ENCODE measurements at regions not wholly inside any gene's neighbourhood (a gene's known extent, or its start where the extent isn't known, plus 50 kb on each side); places are given as distances from the start of the nearest gene placed in this dataset.

DNA sequence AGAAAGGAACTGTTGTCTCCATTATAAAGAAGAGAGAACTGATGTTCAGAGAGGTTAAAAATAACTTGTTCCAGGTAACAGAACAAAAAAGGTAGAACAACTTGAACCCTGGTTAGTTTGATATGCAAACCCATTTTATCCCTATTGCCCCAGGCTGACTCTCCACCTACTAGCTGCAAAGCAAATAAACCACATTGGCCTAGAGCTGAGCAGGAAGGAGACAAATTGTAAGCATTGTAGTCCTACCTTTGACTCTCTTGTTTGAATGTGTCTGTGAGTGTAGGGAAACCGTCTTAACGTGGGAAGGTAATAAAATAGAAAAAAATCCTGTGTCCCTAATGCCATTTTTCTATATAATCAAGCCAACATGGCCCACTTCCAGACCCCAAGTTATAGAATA, 126.4 kb downstream of the CCER1 start:
- TF ChIP-seq POLR2A (IDR thresholded peaks at IDR 0.05), result no peak
- TF ChIP-seq, protein P1, sequence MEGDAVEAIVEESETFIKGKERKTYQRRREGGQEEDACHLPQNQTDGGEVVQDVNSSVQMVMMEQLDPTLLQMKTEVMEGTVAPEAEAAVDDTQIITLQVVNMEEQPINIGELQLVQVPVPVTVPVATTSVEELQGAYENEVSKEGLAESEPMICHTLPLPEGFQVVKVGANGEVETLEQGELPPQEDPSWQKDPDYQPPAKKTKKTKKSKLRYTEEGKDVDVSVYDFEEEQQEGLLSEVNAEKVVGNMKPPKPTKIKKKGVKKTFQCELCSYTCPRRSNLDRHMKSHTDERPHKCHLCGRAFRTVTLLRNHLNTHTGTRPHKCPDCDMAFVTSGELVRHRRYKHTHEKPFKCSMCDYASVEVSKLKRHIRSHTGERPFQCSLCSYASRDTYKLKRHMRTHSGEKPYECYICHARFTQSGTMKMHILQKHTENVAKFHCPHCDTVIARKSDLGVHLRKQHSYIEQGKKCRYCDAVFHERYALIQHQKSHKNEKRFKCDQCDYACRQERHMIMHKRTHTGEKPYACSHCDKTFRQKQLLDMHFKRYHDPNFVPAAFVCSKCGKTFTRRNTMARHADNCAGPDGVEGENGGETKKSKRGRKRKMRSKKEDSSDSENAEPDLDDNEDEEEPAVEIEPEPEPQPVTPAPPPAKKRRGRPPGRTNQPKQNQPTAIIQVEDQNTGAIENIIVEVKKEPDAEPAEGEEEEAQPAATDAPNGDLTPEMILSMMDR (IDR thresholded peaks at IDR 0.05), result no peak
- DNase-seq (ENCODE audit: low spot score in 2 of 2), result no peak
- H3K4me3 ChIP-seq (ENCODE audit: low read depth, poor library complexity, severe bottlenecking), result no peak overlapping the region
- intact Hi-C loops (cut with DNase I; ENCODE audit: low total_unique reads), result no loop called here
- WGBS, 2 donors, result 26 to 32% methylated on average over 2 of the region's 2 CpGs

DNA sequence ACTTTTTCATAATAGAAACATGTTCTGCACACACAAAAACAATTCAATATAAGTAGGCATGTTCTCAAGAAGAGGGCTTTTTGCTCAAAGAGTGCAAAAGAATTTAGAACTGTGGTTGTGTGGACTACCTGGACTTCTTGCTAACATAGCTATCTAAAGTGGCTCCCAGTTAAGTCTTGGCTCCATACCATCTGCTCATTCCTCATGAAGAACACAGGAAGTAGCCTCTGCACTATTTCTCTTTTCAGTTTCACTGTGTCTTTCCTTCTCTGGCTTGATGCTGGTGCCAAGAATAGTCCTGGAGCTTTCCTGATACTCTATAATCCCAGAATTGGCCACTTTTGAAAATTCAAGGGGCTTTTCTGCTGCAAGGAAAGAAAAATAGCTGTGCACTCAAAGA, 127.4 kb downstream of the CCER1 start:
- no peak for DNase-seq (ENCODE audit: low spot score in 2 of 2)
- TF ChIP-seq, protein P1 (IDR thresholded peaks at IDR 0.05), result no peak
- TF ChIP-seq POLR2A (IDR thresholded peaks at IDR 0.05), result no peak
- no peak overlapping the region for H3K4me3 ChIP-seq (ENCODE audit: low read depth, poor library complexity, severe bottlenecking)
- intact Hi-C loops (cut with DNase I; ENCODE audit: low total_unique reads), result no loop called here

DNA sequence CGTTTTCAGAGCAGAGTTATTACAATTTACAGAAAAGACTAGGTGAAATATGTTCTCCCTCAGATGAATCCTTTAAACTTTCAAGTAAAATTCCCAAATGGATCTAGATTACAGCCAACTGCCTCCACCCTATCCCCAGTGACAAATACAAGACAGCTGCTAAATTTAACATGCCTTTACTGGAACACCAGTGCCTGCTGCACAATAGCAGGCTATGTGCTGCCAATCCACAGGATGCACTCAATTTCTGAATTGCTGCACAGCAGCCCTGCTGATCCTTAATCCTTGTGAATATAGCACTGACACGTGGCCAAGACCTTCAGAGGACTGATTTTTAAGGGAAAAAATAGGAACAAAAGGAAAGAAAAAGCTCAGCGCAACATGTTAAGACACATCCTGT, 128.9 kb downstream of the CCER1 start:
- WGBS, 2 donors, result 63 to 70% methylated on average over 3 of the region's 3 CpGs
- no peak for DNase-seq (ENCODE audit: low spot score in 2 of 2)
- no peak overlapping the region for H3K4me3 ChIP-seq (ENCODE audit: low read depth, poor library complexity, severe bottlenecking)
- TF ChIP-seq, protein P1 (IDR thresholded peaks at IDR 0.05), result no peak
- TF ChIP-seq POLR2A (IDR thresholded peaks at IDR 0.05), result no peak
- intact Hi-C loops (cut with DNase I; ENCODE audit: low total_unique reads), result no loop called here

DNA sequence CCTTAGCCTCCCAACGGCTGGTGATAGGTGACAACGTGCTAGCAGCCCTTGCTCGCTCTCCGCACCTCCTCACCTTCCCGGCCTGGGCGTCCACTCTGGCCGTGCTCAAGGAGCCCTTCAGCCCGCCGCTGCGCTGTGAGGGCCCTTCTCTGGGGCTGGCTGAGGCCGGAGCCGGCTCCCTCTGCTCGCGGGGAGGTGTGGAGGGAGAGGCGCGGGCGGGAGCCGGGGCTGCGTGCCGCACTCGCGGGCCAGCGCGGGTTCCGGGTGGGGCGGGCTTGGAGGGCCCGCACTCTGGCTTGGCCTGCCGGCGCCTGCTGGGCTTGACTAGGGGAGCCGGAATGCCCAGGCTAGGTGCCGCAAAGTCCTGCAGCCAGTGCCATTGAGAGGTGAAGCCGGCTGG, 131.1 kb downstream of the CCER1 start:
- DNase-seq (ENCODE audit: low spot score in 2 of 2), result no peak
- TF ChIP-seq, protein P1 (IDR thresholded peaks at IDR 0.05), result no peak
- no peak for TF ChIP-seq POLR2A (IDR thresholded peaks at IDR 0.05)
- intact Hi-C loops (cut with DNase I; ENCODE audit: low total_unique reads), result no loop called here
- 96 to 97% methylated on average over 31 of the region's 32 CpGs for WGBS, 2 donors
- H3K4me3 ChIP-seq (ENCODE audit: low read depth, poor library complexity, severe bottlenecking), result no peak overlapping the region

DNA sequence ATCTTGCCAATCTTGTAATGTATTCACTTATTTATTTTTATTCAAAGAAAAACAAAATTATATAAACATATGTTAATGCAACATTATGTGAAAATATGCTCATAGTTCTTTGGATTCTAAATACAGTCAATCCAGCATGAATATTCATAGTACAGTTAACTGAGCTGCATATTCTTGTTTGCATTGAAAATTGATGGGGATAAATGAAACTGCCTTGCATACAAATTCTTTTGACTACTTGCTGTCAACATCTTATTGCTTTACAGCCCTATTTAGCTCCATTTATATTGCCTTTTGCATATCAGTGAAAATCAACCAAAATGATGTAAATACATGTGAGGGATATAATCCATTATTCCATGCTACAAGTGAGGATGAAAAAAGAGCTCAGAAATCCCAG, 135.3 kb downstream of the CCER1 start:
- TF ChIP-seq, protein P1 (IDR thresholded peaks at IDR 0.05), result no peak
- no peak for TF ChIP-seq POLR2A (IDR thresholded peaks at IDR 0.05)
- intact Hi-C loops (cut with DNase I; ENCODE audit: low total_unique reads), result no loop called here
- DNase-seq (ENCODE audit: low spot score in 2 of 2), result no peak
- no peak overlapping the region for H3K4me3 ChIP-seq (ENCODE audit: low read depth, poor library complexity, severe bottlenecking)

DNA sequence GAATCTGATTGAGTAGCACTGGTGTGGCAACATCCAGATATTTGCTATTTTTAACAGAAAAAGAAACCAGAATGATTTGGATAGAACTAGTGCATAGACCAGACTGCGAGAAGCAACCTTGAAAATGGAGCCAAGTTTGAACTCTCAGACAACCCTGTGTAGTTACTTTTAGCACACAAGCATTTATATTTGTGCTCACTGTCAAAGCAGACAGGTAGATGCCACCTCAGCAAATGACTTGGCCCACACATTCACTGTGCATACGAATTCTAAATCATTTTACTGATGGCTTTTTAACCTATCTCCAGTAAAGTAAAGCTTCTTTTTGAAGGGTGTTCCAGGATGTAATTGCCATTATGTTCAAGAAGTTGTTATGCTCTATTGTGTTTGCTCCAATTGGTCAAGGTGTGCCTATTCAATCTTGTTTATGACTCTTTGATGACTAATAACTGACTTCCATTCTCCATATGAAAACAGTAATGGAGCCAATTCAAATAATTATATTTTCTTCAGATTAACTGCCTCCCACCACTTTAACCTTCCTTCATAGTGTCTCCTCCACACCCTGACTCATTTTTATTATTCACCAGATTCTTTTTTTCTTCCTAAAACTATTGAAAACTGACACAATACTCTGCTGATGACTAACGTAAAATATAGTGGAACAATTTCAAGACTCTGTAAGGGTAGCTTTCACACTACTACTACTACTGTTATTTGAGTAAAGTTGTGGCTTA, 138.5 kb downstream of the CCER1 start:
- no peak for TF ChIP-seq POLR2A (IDR thresholded peaks at IDR 0.05)
- TF ChIP-seq, protein P1 (IDR thresholded peaks at IDR 0.05), result no peak
- H3K4me3 ChIP-seq (ENCODE audit: low read depth, poor library complexity, severe bottlenecking), result no peak overlapping the region
- no peak for DNase-seq (ENCODE audit: low spot score in 2 of 2)
- 70 to 77% methylated on average over 3 of the region's 3 CpGs for WGBS, 2 donors
- intact Hi-C loops (cut with DNase I; ENCODE audit: low total_unique reads), result no loop called here
